ENCODE measurements at regions not wholly inside any gene's neighbourhood (a gene's known extent, or its start where the extent isn't known, plus 50 kb on each side); places are given as distances from the start of the nearest gene placed in this dataset.

- no peaks in the 10 kb centered on the region for H3K9me3 ChIP-seq
- no peaks in the 10 kb centered on the region for H3K27me3 ChIP-seq
Measured at GRCh38 chr22:27556371-27556770, 245.2 kb downstream of the MN1 start.

GRCh38 chr22:27557286-27558008 is 244.1 kb downstream of the MN1 start:
- intact Hi-C loops (cut with DNase I) = no loop called here
- no peak for DNase-seq
- no peak overlapping the region for H3K4me3 ChIP-seq (replicated peaks in 1 of 3)
- H3K27ac ChIP-seq = no peak overlapping the region
- no peaks in the 10 kb centered on the region for H3K27me3 ChIP-seq
- TF ChIP-seq CTCF (IDR thresholded peaks at IDR 0.05) = no peak
- TF ChIP-seq POLR2A (IDR thresholded peaks at IDR 0.05) = no peak
- WGBS, 2 donors = 77 to 78% methylated on average over 12 of the region's 12 CpGs
- no peaks in the 10 kb centered on the region for H3K4me1 ChIP-seq
- no peaks in the 10 kb centered on the region for H3K9me3 ChIP-seq
- no peaks in the 10 kb centered on the region for H3K36me3 ChIP-seq

More at GRCh38 chr22:27556371-27556770, 245.2 kb downstream of the MN1 start:
- H3K36me3 ChIP-seq = no peaks in the 10 kb centered on the region
- no peak overlapping the region for H3K4me3 ChIP-seq (replicated peaks in 1 of 3)
- no peak overlapping the region for H3K27ac ChIP-seq
- intact Hi-C loops (cut with DNase I) = no loop called here
- H3K4me1 ChIP-seq = no peaks in the 10 kb centered on the region
- WGBS, 2 donors = 80 to 90% methylated on average over 12 of the region's 12 CpGs
- TF ChIP-seq POLR2A (IDR thresholded peaks at IDR 0.05) (no peak), CTCF (IDR thresholded peaks at IDR 0.05) (no peak)
- no peak for DNase-seq

- TF ChIP-seq POLR2A (IDR thresholded peaks at IDR 0.05) (no peak), CTCF (IDR thresholded peaks at IDR 0.05) (no peak)
- intact Hi-C loops (cut with DNase I) = no loop called here
- H3K9me3 ChIP-seq = no peaks in the 10 kb centered on the region
- WGBS, 2 donors = 92 to 93% methylated on average over 11 of the region's 11 CpGs
- no peak overlapping the region for H3K4me3 ChIP-seq (replicated peaks in 1 of 3)
- H3K27ac ChIP-seq = no peak overlapping the region
- DNase-seq = no peak
- no peaks in the 10 kb centered on the region for H3K27me3 ChIP-seq
- no peaks in the 10 kb centered on the region for H3K36me3 ChIP-seq
- no peaks in the 10 kb centered on the region for H3K4me1 ChIP-seq
Measured at GRCh38 chr22:27558658-27559371, 242.7 kb downstream of the MN1 start.

- Histone ChIP-seq H3K4me1 (no peaks in the 10 kb centered on the region), H3K36me3 (no peaks in the 10 kb centered on the region), H3K4me3 (replicated peaks in 1 of 3) (no peak overlapping the region), H3K27ac (no peak overlapping the region), H3K27me3 (no peaks in the 10 kb centered on the region), H3K9me3 (no peaks in the 10 kb centered on the region)
- intact Hi-C loops (cut with DNase I) = no loop called here
- no peak for DNase-seq
- 74 to 81% methylated on average over 5 of the region's 5 CpGs for WGBS, 2 donors
- TF ChIP-seq CTCF (IDR thresholded peaks at IDR 0.05) (no peak), POLR2A (IDR thresholded peaks at IDR 0.05) (no peak)
Measured at GRCh38 chr22:27560781-27561180, 240.8 kb downstream of the MN1 start.

GRCh38 chr22:27561286-27561904 is 240.2 kb downstream of the MN1 start:
- Histone ChIP-seq H3K4me1 (no peaks in the 10 kb centered on the region), H3K27ac (no peak overlapping the region), H3K27me3 (no peaks in the 10 kb centered on the region), H3K4me3 (replicated peaks in 1 of 3) (no peak overlapping the region), H3K36me3 (no peaks in the 10 kb centered on the region), H3K9me3 (no peaks in the 10 kb centered on the region)
- intact Hi-C loops (cut with DNase I) = no loop called here
- DNase-seq = no peak
- WGBS, 2 donors = 76 to 77% methylated on average over 8 to 9 of the region's 9 CpGs
- no peak for TF ChIP-seq POLR2A (IDR thresholded peaks at IDR 0.05)
- TF ChIP-seq CTCF (IDR thresholded peaks at IDR 0.05) = no peak
